Gastrocnemius medialis (tissue), 4 donors: ENCODE measurements at regions not wholly inside any gene's neighbourhood (a gene's known extent, or its start where the extent isn't known, plus 50 kb on each side); places are given as distances from the start of the nearest gene placed in this dataset.

Experiments used
- ATAC-seq, 2 donors: fragments of 150-250 bp; one replicate each; pipeline ENCODE4 v1.9.1; 2016
- DNase-seq, 2 donors: peaks; one replicate each; pipeline ENCODE4 v3.0.0-alpha.2; 2019
- H3K27ac ChIP-seq, 4 donors: fragments of 200-600 bp; sonication (generic); 1 replicate in 1 of 4; 2 replicates in 3 of 4; pipeline ENCODE4 v1.5.1; 2016 to 2018; ENCODE audit warnings: mild to moderate bottlenecking in 2 of 4, moderate library complexity in 1 of 4
- H3K27me3 ChIP-seq, 3 donors: fragments of 200-600 bp; sonication (generic) in 2 of 3; 1 replicate in 1 of 3; 2 replicates in 2 of 3; pipeline versions ENCODE4 v1.5.1 to v1.6.0; 2016 to 2019; ENCODE audit warnings: mild to moderate bottlenecking in 1 of 3, moderate library complexity in 1 of 3
- H3K36me3 ChIP-seq, 2 donors: fragments of 200-600 bp; sonication (generic) in 1 of 2; one replicate each; pipeline ENCODE4 v1.5.1; 2017 to 2018
- H3K4me1 ChIP-seq, 2 donors: fragments of 200-600 bp; sonication (generic) in 1 of 2; one replicate each; pipeline ENCODE4 v1.5.1; 2016 to 2017; ENCODE audit warnings: mild to moderate bottlenecking in 2 of 2
- H3K4me3 ChIP-seq, 4 donors: fragments of 200-600 bp; sonication (generic) in 3 of 4; 1 replicate in 1 of 4; 2 replicates in 3 of 4; pipeline ENCODE4 v1.5.1; 2016 to 2019; ENCODE audit warnings: mild to moderate bottlenecking in 2 of 4
- H3K9me3 ChIP-seq, 3 donors: fragments of 200-600 bp; sonication (generic) in 2 of 3; 1 replicate in 1 of 3; 2 replicates in 2 of 3; pipeline ENCODE4 v1.5.1; 2016 to 2019
- CTCF ChIP-seq, 5 experiments: fragments of 450-650 bp in 3 of 5; fragments of 200-600 bp in 2 of 5; sonication (generic) in 2 of 5; IDR thresholded peaks in 4 of 5; conservative IDR thresholded peaks in 1 of 5; 1 replicate in 4 of 5; 2 replicates in 1 of 5; pipeline ENCODE4 v1.5.1; 2016 to 2019; ENCODE audit warnings: antibody characterized with exemption in 5 of 5, mild to moderate bottlenecking in 3 of 5, moderate library complexity in 3 of 5
- POLR2A ChIP-seq, 2 donors: fragments of 450-650 bp; IDR thresholded peaks; one replicate each; pipeline ENCODE4 v1.6.1; 2017; ENCODE audit warnings: antibody characterized with exemption in 2 of 2, mild to moderate bottlenecking in 2 of 2, moderate library complexity in 2 of 2
- in situ Hi-C, 4 donors: fragments of 200-750 bp; cut with MboI; loops; one replicate each; pipeline versions ENCODE4 v1.15.0 to v1.8.0; 2017; ENCODE audit warnings: low sequenced_read_pairs in 4 of 4
- intact Hi-C: fragments of 100-400 bp; cut with DNase I; formaldehyde crosslinking; loops from one replicate; pipeline ENCODE4 v1.15.1; 2023; ENCODE audit warnings: low total_unique reads

GRCh38 chrX:151510203-151510602 is 53.3 kb upstream of the PASD1 start:
- Histone ChIP-seq H3K27ac (no peak overlapping the region), H3K36me3 (no peaks in the 10 kb centered on the region), H3K27me3 (peaks cover 0 to 4% (median 0%) of the 10 kb centered on the region in 3 donors), H3K4me1 (no peaks in the 10 kb centered on the region), H3K4me3 (no peak overlapping the region), H3K9me3 (no peaks in the 10 kb centered on the region)
- in situ Hi-C loops: no loop called here
- intact Hi-C loops: no loop called here
- ATAC-seq: no peak
- DNase-seq: no peak
- TF ChIP-seq CTCF (IDR thresholded peaks at IDR 0.05 in 4 of 5, conservative IDR thresholded peaks at IDR 0.05 in 1 of 5): no peak
- TF ChIP-seq POLR2A (IDR thresholded peaks at IDR 0.05): no peak

- Histone ChIP-seq H3K4me1 (no peaks in the 10 kb centered on the region), H3K27ac (no peak overlapping the region), H3K36me3 (no peaks in the 10 kb centered on the region), H3K27me3 (peaks cover 0 to 4% (median 0%) of the 10 kb centered on the region in 3 donors), H3K4me3 (no peak overlapping the region), H3K9me3 (no peaks in the 10 kb centered on the region)
- no peak for DNase-seq
- no peak for ATAC-seq
- TF ChIP-seq POLR2A (IDR thresholded peaks at IDR 0.05) (no peak), CTCF (IDR thresholded peaks at IDR 0.05 in 4 of 5, conservative IDR thresholded peaks at IDR 0.05 in 1 of 5) (no peak)
- intact Hi-C loops: no loop called here
- in situ Hi-C loops: no loop called here
Observed at GRCh38 chrX:151513472-151513871, 50.0 kb upstream of the PASD1 start.
